ENCODE measurements at regions not wholly inside any gene's neighbourhood (a gene's known extent, or its start where the extent isn't known, plus 50 kb on each side); places are given as distances from the start of the nearest gene placed in this dataset.

DNA sequence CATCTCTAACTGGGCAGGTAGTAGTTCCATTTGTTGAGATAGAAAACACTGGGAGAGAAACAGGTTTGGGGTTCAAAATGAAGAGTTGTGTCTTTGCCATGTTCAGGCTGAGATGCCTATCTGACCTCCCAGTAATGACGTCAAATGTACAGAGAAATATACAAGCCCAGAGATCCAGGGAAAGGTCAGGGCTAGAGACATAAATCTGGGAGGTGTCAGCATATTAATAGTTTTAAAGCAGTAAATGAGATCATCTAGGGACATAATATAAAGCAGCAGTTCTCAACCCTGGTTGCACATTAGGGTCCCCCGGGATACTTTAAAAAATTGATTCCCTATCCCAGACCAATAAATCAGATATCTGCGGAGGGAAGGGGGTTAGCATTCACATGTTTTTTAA lies 501.5 kb downstream of the UQCRFS1 start:
- TF ChIP-seq, protein P1, sequence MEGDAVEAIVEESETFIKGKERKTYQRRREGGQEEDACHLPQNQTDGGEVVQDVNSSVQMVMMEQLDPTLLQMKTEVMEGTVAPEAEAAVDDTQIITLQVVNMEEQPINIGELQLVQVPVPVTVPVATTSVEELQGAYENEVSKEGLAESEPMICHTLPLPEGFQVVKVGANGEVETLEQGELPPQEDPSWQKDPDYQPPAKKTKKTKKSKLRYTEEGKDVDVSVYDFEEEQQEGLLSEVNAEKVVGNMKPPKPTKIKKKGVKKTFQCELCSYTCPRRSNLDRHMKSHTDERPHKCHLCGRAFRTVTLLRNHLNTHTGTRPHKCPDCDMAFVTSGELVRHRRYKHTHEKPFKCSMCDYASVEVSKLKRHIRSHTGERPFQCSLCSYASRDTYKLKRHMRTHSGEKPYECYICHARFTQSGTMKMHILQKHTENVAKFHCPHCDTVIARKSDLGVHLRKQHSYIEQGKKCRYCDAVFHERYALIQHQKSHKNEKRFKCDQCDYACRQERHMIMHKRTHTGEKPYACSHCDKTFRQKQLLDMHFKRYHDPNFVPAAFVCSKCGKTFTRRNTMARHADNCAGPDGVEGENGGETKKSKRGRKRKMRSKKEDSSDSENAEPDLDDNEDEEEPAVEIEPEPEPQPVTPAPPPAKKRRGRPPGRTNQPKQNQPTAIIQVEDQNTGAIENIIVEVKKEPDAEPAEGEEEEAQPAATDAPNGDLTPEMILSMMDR (tag by site-specific recombination; IDR thresholded peaks at IDR 0.05), result no peak
- TF ChIP-seq ZNF157 (tag by site-specific recombination; IDR thresholded peaks at IDR 0.05) (no peak), ZNF114 (tag by site-specific recombination; IDR thresholded peaks at IDR 0.05) (no peak), ZNF433 (tag by site-specific recombination; IDR thresholded peaks at IDR 0.05; ENCODE audit: low read depth) (no peak)
- TF ChIP-seq, protein P2, sequence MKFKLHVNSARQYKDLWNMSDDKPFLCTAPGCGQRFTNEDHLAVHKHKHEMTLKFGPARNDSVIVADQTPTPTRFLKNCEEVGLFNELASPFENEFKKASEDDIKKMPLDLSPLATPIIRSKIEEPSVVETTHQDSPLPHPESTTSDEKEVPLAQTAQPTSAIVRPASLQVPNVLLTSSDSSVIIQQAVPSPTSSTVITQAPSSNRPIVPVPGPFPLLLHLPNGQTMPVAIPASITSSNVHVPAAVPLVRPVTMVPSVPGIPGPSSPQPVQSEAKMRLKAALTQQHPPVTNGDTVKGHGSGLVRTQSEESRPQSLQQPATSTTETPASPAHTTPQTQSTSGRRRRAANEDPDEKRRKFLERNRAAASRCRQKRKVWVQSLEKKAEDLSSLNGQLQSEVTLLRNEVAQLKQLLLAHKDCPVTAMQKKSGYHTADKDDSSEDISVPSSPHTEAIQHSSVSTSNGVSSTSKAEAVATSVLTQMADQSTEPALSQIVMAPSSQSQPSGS (tag by site-specific recombination; IDR thresholded peaks at IDR 0.05; ENCODE audit: low read depth), result peak; percentile 73; the same call in 1 of the 2 replicates
- TF ChIP-seq, protein P3, sequence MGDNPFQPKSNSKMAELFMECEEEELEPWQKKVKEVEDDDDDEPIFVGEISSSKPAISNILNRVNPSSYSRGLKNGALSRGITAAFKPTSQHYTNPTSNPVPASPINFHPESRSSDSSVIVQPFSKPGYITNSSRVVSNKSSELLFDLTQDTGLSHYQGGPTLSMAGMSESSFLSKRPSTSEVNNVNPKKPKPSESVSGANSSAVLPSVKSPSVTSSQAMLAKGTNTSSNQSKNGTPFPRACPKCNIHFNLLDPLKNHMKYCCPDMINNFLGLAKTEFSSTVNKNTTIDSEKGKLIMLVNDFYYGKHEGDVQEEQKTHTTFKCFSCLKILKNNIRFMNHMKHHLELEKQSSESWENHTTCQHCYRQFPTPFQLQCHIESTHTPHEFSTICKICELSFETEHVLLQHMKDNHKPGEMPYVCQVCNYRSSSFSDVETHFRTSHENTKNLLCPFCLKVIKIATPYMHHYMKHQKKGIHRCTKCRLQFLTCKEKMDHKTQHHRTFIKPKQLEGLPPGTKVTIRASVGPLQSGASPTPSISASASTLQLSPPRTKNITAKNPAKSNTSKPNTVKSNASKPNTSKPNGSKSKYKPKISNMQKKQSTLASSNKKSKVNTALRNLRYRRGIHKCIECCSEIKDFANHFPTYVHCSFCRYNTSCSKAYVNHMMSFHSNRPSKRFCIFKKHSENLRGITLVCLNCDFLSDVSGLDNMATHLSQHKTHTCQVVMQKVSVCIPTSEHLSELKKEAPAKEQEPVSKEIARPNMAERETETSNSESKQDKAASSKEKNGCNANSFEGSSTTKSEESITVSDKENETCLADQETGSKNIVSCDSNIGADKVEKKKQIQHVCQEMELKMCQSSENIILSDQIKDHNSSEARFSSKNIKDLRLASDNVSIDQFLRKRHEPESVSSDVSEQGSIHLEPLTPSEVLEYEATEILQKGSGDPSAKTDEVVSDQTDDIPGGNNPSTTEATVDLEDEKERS (tag by site-specific recombination; IDR thresholded peaks at IDR 0.05), result no peak
